Spleen (tissue), 11 donors: ENCODE measurements at regions not wholly inside any gene's neighbourhood (a gene's known extent, or its start where the extent isn't known, plus 50 kb on each side); places are given as distances from the start of the nearest gene placed in this dataset.

Experiments
- DNase-seq: peaks from one replicate; pipeline ENCODE4 v3.0.0-alpha.2; 2020
- H3K27ac ChIP-seq, 8 donors: fragments of 200-600 bp; sonication (generic) in 7 of 8; 1 replicate in 4 of 8; 2 replicates in 4 of 8; pipeline versions ENCODE4 v1.5.0 to v1.8.0; 2016 to 2021; ENCODE audit warnings: inconsistent platforms in 4 of 8, mild to moderate bottlenecking in 4 of 8, moderate library complexity in 1 of 8
- H3K27me3 ChIP-seq, 7 donors: fragments of 200-600 bp; sonication (generic) in 6 of 7; replicated peaks in 1 of 7; 1 replicate in 4 of 7; 2 replicates in 3 of 7; pipeline versions ENCODE4 v1.5.0 to v1.8.0; 2016 to 2021; ENCODE audit warnings: inconsistent platforms in 3 of 7, mild to moderate bottlenecking in 1 of 7
- H3K36me3 ChIP-seq, 6 donors: fragments of 200-600 bp; sonication (generic) in 5 of 6; 1 replicate in 4 of 6; 2 replicates in 2 of 6; pipeline versions ENCODE4 v1.5.0 to v1.8.0; 2016 to 2021; ENCODE audit warnings: inconsistent platforms in 2 of 6
- H3K4me1 ChIP-seq, 6 donors: fragments of 200-600 bp; sonication (generic) in 5 of 6; 1 replicate in 3 of 6; 2 replicates in 3 of 6; pipeline versions ENCODE4 v1.5.0 to v1.8.0; 2016 to 2021; ENCODE audit warnings: inconsistent platforms in 3 of 6
- H3K4me3 ChIP-seq, 8 donors: fragments of 200-600 bp; sonication (generic) in 7 of 8; 1 replicate in 4 of 8; 2 replicates in 4 of 8; pipeline versions ENCODE4 v1.5.0 to v1.8.0; 2016 to 2021; ENCODE audit warnings: inconsistent platforms in 4 of 8, mild to moderate bottlenecking in 4 of 8, moderate library complexity in 2 of 8
- H3K9me3 ChIP-seq, 8 donors: fragments of 200-600 bp; sonication (generic) in 7 of 8; 1 replicate in 4 of 8; 2 replicates in 4 of 8; pipeline versions ENCODE4 v1.5.0 to v1.8.0; 2016 to 2021; ENCODE audit warnings: inconsistent platforms in 4 of 8
- CTCF ChIP-seq, 11 experiments: fragments of 200-600 bp in 7 of 11; fragments of 450-650 bp in 4 of 11; sonication (generic) in 4 of 11; IDR thresholded peaks in 8 of 11; conservative IDR thresholded peaks in 3 of 11; 1 replicate in 7 of 11; 2 replicates in 4 of 11; pipeline versions ENCODE4 v1.4.0 to v1.8.0; 2016 to 2021; ENCODE audit warnings: antibody characterized with exemption in 11 of 11, inconsistent platforms in 4 of 11, mild to moderate bottlenecking in 1 of 11
- POLR2A ChIP-seq, 3 donors: fragments of 450-650 bp; IDR thresholded peaks; one replicate each; pipeline ENCODE4 v1.5.1; 2017; ENCODE audit warnings: antibody characterized with exemption in 3 of 3, mild to moderate bottlenecking in 1 of 3
- POLR2AphosphoS5 ChIP-seq, 3 donors: sonication (generic); formaldehyde crosslinking; IDR thresholded peaks; one replicate each; pipeline ENCODE4 v1.5.1; 2017; ENCODE audit warnings: antibody characterized with exemption in 3 of 3
- WGBS, 5 donors: extraction: QIAGEN DNeasy Blood & Tissue Kit in 3 of 5; methylation state at CpG; one replicate each; pipeline versions ENCODE4 v1.1.5 to v1.1.7; 2013 to 2018; 5-methylcytosine and 5-hydroxymethylcytosine counted together
- intact Hi-C: fragments of 100-400 bp; cut with DNase I; formaldehyde crosslinking; loops from one replicate; pipeline ENCODE4 v1.15.0; 2023; ENCODE audit warnings: low total_unique reads
- donor health status: healthy with polysubstance abuse.
- donor health status: DM: no; HTN: no; CAD: no; lungs with moderate emphysema.
- donor health status: DM: no; HTN: no; CAD: no.
- donor health status: Bipolar disorder and iron deficiency.
- donor health status: healthy.
- donor health status: DM: no; HTN: no; CAD: no.
- donor health status: DM: yes; HTN: yes; CAD: no.

DNA sequence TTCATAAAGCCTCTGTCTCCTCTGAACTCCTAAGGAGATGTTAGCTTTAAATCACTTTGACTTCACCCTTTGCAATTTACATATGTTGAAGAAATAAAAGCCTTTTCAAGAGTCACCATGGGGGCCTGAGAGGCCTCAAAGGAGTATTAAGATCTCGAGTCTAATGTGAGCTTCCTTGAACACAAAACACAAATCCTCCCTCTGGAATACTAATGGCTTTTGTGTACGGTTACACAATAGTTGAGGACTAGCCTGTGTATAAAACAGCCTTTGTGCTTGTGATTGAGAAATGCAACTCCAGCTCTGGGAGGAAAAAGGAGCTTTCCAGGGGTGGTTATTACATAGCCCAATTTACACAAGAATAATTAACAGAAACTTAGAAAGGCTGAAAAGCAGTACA lies 1140.2 kb downstream of the CDH11 start:
- DNase-seq = no peak
- Histone ChIP-seq H3K27ac (no peak overlapping the region), H3K27me3 (no peaks in the 10 kb centered on the region), H3K36me3 (no peaks in the 10 kb centered on the region), H3K4me1 (no peaks in the 10 kb centered on the region), H3K9me3 (peaks cover 0 to 20% (median 11%) of the 10 kb centered on the region in 8 donors), H3K4me3 (no peak overlapping the region)
- no peak for TF ChIP-seq POLR2AphosphoS5 (IDR thresholded peaks at IDR 0.05)
- no peak for TF ChIP-seq POLR2A (IDR thresholded peaks at IDR 0.05)
- no peak for TF ChIP-seq CTCF (IDR thresholded peaks at IDR 0.05 in 8 of 11, conservative IDR thresholded peaks at IDR 0.05 in 3 of 11)
- intact Hi-C loops = no loop called here
- WGBS, 5 donors = 36 to 50% (median 46%) methylated on average over 2 of the region's 2 CpGs

GRCh38 chr16:63980763-63981162 lies 1141.1 kb downstream of the CDH11 start:
- Histone ChIP-seq H3K27me3 (no peaks in the 10 kb centered on the region), H3K9me3 (peaks cover 0 to 23% (median 10%) of the 10 kb centered on the region in 8 donors), H3K4me1 (no peaks in the 10 kb centered on the region), H3K4me3 (no peak overlapping the region), H3K36me3 (no peaks in the 10 kb centered on the region), H3K27ac (no peak overlapping the region)
- TF ChIP-seq CTCF (IDR thresholded peaks at IDR 0.05 in 8 of 11, conservative IDR thresholded peaks at IDR 0.05 in 3 of 11) = no peak
- no peak for TF ChIP-seq POLR2A (IDR thresholded peaks at IDR 0.05)
- TF ChIP-seq POLR2AphosphoS5 (IDR thresholded peaks at IDR 0.05) = no peak
- WGBS, 5 donors = 62 to 79% (median 71%) methylated on average over 3 of the region's 3 CpGs
- intact Hi-C loops = no loop called here
- no peak for DNase-seq

DNA sequence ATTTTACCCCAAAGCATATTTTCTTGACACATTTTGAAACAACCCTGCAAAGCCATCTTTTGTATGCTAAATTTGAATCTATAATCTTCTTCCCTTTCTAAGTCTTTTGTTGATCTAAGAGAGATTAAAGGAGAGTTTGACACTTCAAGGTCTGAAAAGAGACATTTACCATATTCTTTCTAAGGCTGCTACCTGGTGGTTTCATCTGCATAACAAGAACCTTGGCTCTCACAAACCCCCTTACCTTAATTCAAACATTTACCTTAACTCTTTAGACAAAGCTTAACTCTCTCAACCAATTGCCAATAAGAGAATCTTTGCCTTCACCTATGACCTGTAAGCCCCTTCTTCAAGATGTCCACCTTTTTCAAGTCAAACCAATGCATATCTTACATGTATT lies 1143.6 kb downstream of the CDH11 start:
- intact Hi-C loops = no loop called here
- TF ChIP-seq POLR2A (IDR thresholded peaks at IDR 0.05) (no peak), POLR2AphosphoS5 (IDR thresholded peaks at IDR 0.05) (no peak), CTCF (IDR thresholded peaks at IDR 0.05 in 8 of 11, conservative IDR thresholded peaks at IDR 0.05 in 3 of 11) (no peak)
- H3K27me3 ChIP-seq = no peaks in the 10 kb centered on the region
- DNase-seq = no peak
- no peaks in the 10 kb centered on the region for H3K36me3 ChIP-seq
- H3K27ac ChIP-seq = no peak overlapping the region
- H3K4me3 ChIP-seq = no peak overlapping the region
- H3K9me3 ChIP-seq = peaks cover 0 to 15% (median 9%) of the 10 kb centered on the region in 8 donors
- H3K4me1 ChIP-seq = no peaks in the 10 kb centered on the region

DNA sequence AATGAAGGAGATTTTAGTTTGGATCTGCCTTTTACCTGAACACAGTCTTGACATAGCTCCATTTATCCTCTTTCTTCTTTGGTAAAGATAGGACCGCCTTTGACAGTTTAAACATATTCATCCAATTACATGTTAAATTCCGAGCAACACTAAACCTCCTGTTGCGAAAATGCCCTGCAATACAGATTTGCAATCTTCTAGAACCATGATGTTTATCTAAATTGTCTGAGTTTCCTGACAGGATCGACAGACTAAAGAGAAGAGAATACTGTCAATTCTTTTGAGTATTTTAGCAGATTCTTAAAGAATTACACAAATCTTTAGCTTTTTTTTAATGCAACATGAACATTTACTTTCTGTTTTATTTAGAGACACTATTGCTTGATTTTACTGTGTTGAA lies 1145.5 kb downstream of the CDH11 start:
- no peak for DNase-seq
- intact Hi-C loops = no loop called here
- WGBS, 5 donors = 66 to 72% (median 70%) methylated on average over 4 of the region's 4 CpGs
- Histone ChIP-seq H3K4me1 (no peaks in the 10 kb centered on the region), H3K4me3 (no peak overlapping the region), H3K9me3 (peaks cover 0 to 19% (median 9%) of the 10 kb centered on the region in 8 donors), H3K27me3 (no peaks in the 10 kb centered on the region), H3K36me3 (no peaks in the 10 kb centered on the region), H3K27ac (no peak overlapping the region)
- no peak for TF ChIP-seq POLR2AphosphoS5 (IDR thresholded peaks at IDR 0.05)
- TF ChIP-seq POLR2A (IDR thresholded peaks at IDR 0.05) = no peak
- no peak for TF ChIP-seq CTCF (IDR thresholded peaks at IDR 0.05 in 8 of 11, conservative IDR thresholded peaks at IDR 0.05 in 3 of 11)
